Kidney (tissue), 13 donors: ENCODE measurements at regions not wholly inside any gene's neighbourhood (a gene's known extent, or its start where the extent isn't known, plus 50 kb on each side); places are given as distances from the start of the nearest gene placed in this dataset.

ENCODE experiments used
- DNase-seq, 5 donors: peaks; one replicate each; pipeline ENCODE4 v3.0.0-alpha.2; 2013 to 2020
- FAIRE-seq: peaks from 2 replicates; lab custom pipeline; 2012; peaks lifted over from hg19 to GRCh38; lab: Jason Lieb, UNC
- H3K27ac ChIP-seq, 2 donors: one replicate each; pipeline ENCODE4 v1.7.0; 2013; ENCODE audit warnings: low read depth in 2 of 2, low read length in 2 of 2, inconsistent platforms in 1 of 2
- H3K27me3 ChIP-seq: one replicate; pipeline ENCODE4 v1.7.1; 2013; ENCODE audit warnings: low read length, inconsistent platforms; ENCODE audit not compliant: control insufficient read depth, insufficient read depth
- H3K36me3 ChIP-seq, 3 donors: one replicate each; pipeline versions ENCODE4 v1.7.0 to v1.7.1; 2013; ENCODE audit warnings: low read length in 3 of 3, control low read depth in 1 of 3, inconsistent platforms in 1 of 3; ENCODE audit not compliant: insufficient read depth in 3 of 3, control insufficient read depth in 2 of 3
- H3K4me1 ChIP-seq, 3 donors: one replicate each; pipeline versions ENCODE4 v1.7.0 to v1.7.1; 2013; ENCODE audit warnings: low read length in 3 of 3, inconsistent platforms in 1 of 3, low read depth in 1 of 3; ENCODE audit not compliant: control insufficient read depth in 2 of 3, insufficient read depth in 2 of 3
- H3K4me3 ChIP-seq, 3 donors: one replicate each; pipeline versions ENCODE4 v1.7.0 to v1.8.1; 2013; ENCODE audit warnings: low read length in 3 of 3, control low read depth in 1 of 3, inconsistent platforms in 1 of 3
- H3K9ac ChIP-seq, 3 donors: one replicate each; pipeline versions ENCODE4 v1.7.0 to v1.7.1; 2013; ENCODE audit warnings: low read length in 3 of 3, control low read depth in 1 of 3, inconsistent platforms in 1 of 3
- H3K9me3 ChIP-seq, 3 donors: one replicate each; pipeline versions ENCODE4 v1.7.0 to v1.7.1; 2013; ENCODE audit warnings: low read length in 3 of 3, control low read depth in 1 of 3, inconsistent platforms in 1 of 3; ENCODE audit not compliant: control insufficient read depth in 2 of 3, insufficient read depth in 1 of 3
- intact Hi-C: fragments of 100-400 bp; cut with DNase I; formaldehyde crosslinking; loops from one replicate; pipeline ENCODE4 v1.11.1; 2022
- TF ChIP-seq, protein P1 (sequence below): IDR thresholded peaks from 3 replicates; pipeline ENCODE4 v1.5.1; 2012; ENCODE audit warnings: mild to moderate bottlenecking, moderate library complexity, borderline replicate concordance; ENCODE audit not compliant: insufficient read depth; ENCODE audit errors: extremely low read depth
- donor health status: control.
- donor health status: control.
- donor health status: control.
- donor health status: control.
- donor health status: control.
- donor health status: DM: yes; HTN: yes; CAD: no.
- donor health status: Normal renal cell carcinoma (clear cell type).

DNA sequence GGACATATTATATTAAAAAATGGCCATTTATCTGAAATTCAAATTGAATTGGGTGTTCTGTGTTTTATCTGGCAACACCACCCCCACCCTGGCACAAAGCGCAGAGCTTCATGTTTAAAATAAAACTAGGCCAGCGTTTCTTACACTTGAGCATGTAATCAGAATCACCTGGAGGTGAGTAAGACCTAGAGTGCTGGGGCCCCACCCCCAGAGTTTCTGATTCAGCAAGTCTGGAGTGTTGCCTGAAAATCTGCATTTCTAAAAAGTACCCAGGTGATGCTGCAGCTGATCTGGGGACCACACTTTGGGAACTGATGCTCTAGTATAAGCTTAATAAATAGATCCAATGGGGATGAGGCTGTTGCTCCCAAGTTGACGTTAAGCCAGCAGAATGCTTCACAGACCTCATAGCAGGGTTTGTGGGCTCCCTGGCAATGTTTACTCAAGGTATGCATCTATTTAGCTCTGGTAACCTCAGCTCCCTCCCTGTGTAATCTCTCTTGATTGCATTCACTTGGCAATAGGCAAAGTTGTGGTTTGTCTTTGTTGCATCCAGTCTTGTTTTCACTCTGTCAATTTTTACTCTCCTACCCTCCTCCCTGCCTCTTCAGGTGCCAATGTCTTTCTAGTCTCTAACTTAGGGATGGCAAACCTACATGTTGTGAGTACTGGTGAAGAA is 99.8 kb upstream of the TEX13D start:
- no peak overlapping the region for H3K4me3 ChIP-seq
- intact Hi-C loops: no loop called here
- no peaks in the 10 kb centered on the region for H3K9me3 ChIP-seq
- no peaks in the 10 kb centered on the region for H3K4me1 ChIP-seq
- no peaks in the 10 kb centered on the region for H3K36me3 ChIP-seq
- TF ChIP-seq, protein P1, sequence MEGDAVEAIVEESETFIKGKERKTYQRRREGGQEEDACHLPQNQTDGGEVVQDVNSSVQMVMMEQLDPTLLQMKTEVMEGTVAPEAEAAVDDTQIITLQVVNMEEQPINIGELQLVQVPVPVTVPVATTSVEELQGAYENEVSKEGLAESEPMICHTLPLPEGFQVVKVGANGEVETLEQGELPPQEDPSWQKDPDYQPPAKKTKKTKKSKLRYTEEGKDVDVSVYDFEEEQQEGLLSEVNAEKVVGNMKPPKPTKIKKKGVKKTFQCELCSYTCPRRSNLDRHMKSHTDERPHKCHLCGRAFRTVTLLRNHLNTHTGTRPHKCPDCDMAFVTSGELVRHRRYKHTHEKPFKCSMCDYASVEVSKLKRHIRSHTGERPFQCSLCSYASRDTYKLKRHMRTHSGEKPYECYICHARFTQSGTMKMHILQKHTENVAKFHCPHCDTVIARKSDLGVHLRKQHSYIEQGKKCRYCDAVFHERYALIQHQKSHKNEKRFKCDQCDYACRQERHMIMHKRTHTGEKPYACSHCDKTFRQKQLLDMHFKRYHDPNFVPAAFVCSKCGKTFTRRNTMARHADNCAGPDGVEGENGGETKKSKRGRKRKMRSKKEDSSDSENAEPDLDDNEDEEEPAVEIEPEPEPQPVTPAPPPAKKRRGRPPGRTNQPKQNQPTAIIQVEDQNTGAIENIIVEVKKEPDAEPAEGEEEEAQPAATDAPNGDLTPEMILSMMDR: no peak
- DNase-seq (no peak), FAIRE-seq (no peak)
- H3K27ac ChIP-seq: no peak overlapping the region
- H3K27me3 ChIP-seq: no peaks in the 10 kb centered on the region
- no peak overlapping the region for H3K9ac ChIP-seq

DNA sequence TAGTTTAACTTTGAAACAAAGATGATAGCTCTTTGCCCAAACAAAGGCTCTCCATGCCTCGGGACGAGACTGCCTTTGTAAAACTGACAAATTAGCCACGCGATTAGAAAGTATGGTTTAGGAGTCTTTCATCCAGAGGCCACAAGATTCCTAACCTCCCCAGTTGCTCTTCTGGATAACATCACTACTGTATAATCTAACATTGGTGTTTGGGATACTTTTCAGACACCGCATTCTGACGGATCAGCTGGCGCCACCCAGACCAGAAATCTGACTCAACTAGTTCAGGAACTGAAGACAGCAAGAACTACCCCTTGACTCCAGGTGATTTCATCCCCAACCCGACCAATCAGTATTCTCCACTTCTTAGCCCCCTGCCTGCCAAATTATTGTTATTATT is 98.1 kb upstream of the TEX13D start:
- no peak overlapping the region for H3K9ac ChIP-seq
- intact Hi-C loops: no loop called here
- FAIRE-seq (no peak), DNase-seq (no peak)
- no peaks in the 10 kb centered on the region for H3K36me3 ChIP-seq
- H3K9me3 ChIP-seq: no peaks in the 10 kb centered on the region
- TF ChIP-seq, protein P1: no peak
- H3K27ac ChIP-seq: no peak overlapping the region
- no peaks in the 10 kb centered on the region for H3K4me1 ChIP-seq
- H3K4me3 ChIP-seq: no peak overlapping the region
- no peaks in the 10 kb centered on the region for H3K27me3 ChIP-seq

DNA sequence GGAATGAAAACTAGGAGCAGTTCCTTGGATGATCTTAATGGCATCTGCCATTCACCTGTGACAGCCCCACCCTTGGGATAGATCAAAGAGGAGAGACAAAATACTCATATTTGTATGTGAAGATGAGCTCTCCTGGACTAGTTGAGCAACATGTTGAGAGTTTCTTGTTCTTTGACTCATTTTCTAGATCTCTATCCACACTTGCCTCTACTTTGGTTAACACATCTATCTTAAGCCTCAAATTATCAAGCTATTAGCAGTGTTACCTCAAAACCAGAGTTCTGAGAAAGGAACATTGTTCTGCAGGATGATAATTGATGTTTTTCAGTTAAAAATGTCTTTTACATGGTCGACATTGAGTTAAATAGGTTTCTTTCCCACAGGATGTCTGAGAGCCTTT is 94.2 kb upstream of the TEX13D start:
- no peak for FAIRE-seq

More for the DNA sequence above, 94.2 kb upstream of the TEX13D start:
- Histone ChIP-seq H3K27ac (no peak overlapping the region), H3K4me3 (no peak overlapping the region), H3K9me3 (no peaks in the 10 kb centered on the region), H3K36me3 (no peaks in the 10 kb centered on the region), H3K4me1 (no peaks in the 10 kb centered on the region), H3K9ac (no peak overlapping the region), H3K27me3 (no peaks in the 10 kb centered on the region)
- no peak for DNase-seq
- TF ChIP-seq, protein P1: no peak
- intact Hi-C loops: no loop called here
